ENCODE measurements at regions not wholly inside any gene's neighbourhood (a gene's known extent, or its start where the extent isn't known, plus 50 kb on each side); places are given as distances from the start of the nearest gene placed in this dataset.
"Not testable (repeated sequence)": the region's sequence is repeated elsewhere in the genome, so short reads cannot be mapped to it uniquely, and the experiment has no call there.

- no peaks in the 10 kb centered on the region for H3K36me3 ChIP-seq (replicated peaks; ENCODE audit: low read depth, low read length)
- no peak for TF ChIP-seq EZH2phosphoT487 (IDR thresholded peaks at IDR 0.05; ENCODE audit: low read depth)
- no peak for TF ChIP-seq CTCF (IDR thresholded peaks at IDR 0.05; ENCODE audit: low read depth, low read length)
- no peak overlapping the region for H3K4me2 ChIP-seq (ENCODE audit: low read length)
- H3K9me3 ChIP-seq (ENCODE audit: insufficient read depth, low read length), result no peaks in the 10 kb centered on the region
- no peak overlapping the region for H2AFZ ChIP-seq (ENCODE audit: low read depth, low read length)
- H3K27ac ChIP-seq (ENCODE audit: low read length), result no peak overlapping the region
- H3K4me3 ChIP-seq (ENCODE audit: low read length), result no peak overlapping the region
- H3K9ac ChIP-seq (ENCODE audit: low read length), result no peak overlapping the region
- no peaks in the 10 kb centered on the region for H3K79me2 ChIP-seq (ENCODE audit: low read length)
- no peaks in the 10 kb centered on the region for H3K4me1 ChIP-seq (ENCODE audit: low read length)
- no peaks in the 10 kb centered on the region for H3K27me3 ChIP-seq (ENCODE audit: low read depth, low read length)
- no peaks in the 10 kb centered on the region for H4K20me1 ChIP-seq (ENCODE audit: insufficient read depth, low read length)
Observed at GRCh38 chr5:28945859-28946258, 1907.5 kb upstream of the CDH9 start.

- H4K20me1 ChIP-seq (ENCODE audit: insufficient read depth, low read length); H3K27me3 ChIP-seq (ENCODE audit: low read depth, low read length); H3K27ac ChIP-seq (ENCODE audit: low read length); H3K4me1 ChIP-seq (ENCODE audit: low read length); H2AFZ ChIP-seq (ENCODE audit: low read depth, low read length); H3K9ac ChIP-seq (ENCODE audit: low read length); H3K36me3 ChIP-seq (replicated peaks; ENCODE audit: low read depth, low read length); H3K79me2 ChIP-seq (ENCODE audit: low read length); H3K4me2 ChIP-seq (ENCODE audit: low read length); H3K9me3 ChIP-seq (ENCODE audit: insufficient read depth, low read length); H3K4me3 ChIP-seq (ENCODE audit: low read length): not testable (repeated sequence)
Observed at GRCh38 chr5:28929366-28929765, 1891.0 kb upstream of the CDH9 start.

GRCh38 chr5:28928327-28928790 lies 1890.0 kb upstream of the CDH9 start:
- H3K9me3 ChIP-seq (ENCODE audit: insufficient read depth, low read length); H3K9ac ChIP-seq (ENCODE audit: low read length); H3K4me3 ChIP-seq (ENCODE audit: low read length); H3K79me2 ChIP-seq (ENCODE audit: low read length); H3K4me2 ChIP-seq (ENCODE audit: low read length); H2AFZ ChIP-seq (ENCODE audit: low read depth, low read length); H3K4me1 ChIP-seq (ENCODE audit: low read length); H3K36me3 ChIP-seq (replicated peaks; ENCODE audit: low read depth, low read length); H4K20me1 ChIP-seq (ENCODE audit: insufficient read depth, low read length); H3K27ac ChIP-seq (ENCODE audit: low read length); H3K27me3 ChIP-seq (ENCODE audit: low read depth, low read length): not testable (repeated sequence)

- H3K9me3 ChIP-seq (ENCODE audit: insufficient read depth, low read length), result no peaks in the 10 kb centered on the region
- no peak overlapping the region for H2AFZ ChIP-seq (ENCODE audit: low read depth, low read length)
- no peaks in the 10 kb centered on the region for H3K36me3 ChIP-seq (replicated peaks; ENCODE audit: low read depth, low read length)
- no peak overlapping the region for H3K27ac ChIP-seq (ENCODE audit: low read length)
- no peaks in the 10 kb centered on the region for H3K4me1 ChIP-seq (ENCODE audit: low read length)
- no peaks in the 10 kb centered on the region for H3K79me2 ChIP-seq (ENCODE audit: low read length)
- no peak overlapping the region for H3K9ac ChIP-seq (ENCODE audit: low read length)
- H3K4me3 ChIP-seq (ENCODE audit: low read length), result no peak overlapping the region
- H3K4me2 ChIP-seq (ENCODE audit: low read length), result no peak overlapping the region
- H3K27me3 ChIP-seq (ENCODE audit: low read depth, low read length), result no peaks in the 10 kb centered on the region
- no peaks in the 10 kb centered on the region for H4K20me1 ChIP-seq (ENCODE audit: insufficient read depth, low read length)
- TF ChIP-seq CTCF (IDR thresholded peaks at IDR 0.05; ENCODE audit: low read depth, low read length) (no peak), EZH2phosphoT487 (IDR thresholded peaks at IDR 0.05; ENCODE audit: low read depth) (no peak)
Observed at GRCh38 chr5:28927559-28928326, 1889.4 kb upstream of the CDH9 start.

- H3K36me3 ChIP-seq (replicated peaks; ENCODE audit: low read depth, low read length), result no peaks in the 10 kb centered on the region
- H3K27ac ChIP-seq (ENCODE audit: low read length), result no peak overlapping the region
- no peaks in the 10 kb centered on the region for H3K4me1 ChIP-seq (ENCODE audit: low read length)
- no peak overlapping the region for H3K4me2 ChIP-seq (ENCODE audit: low read length)
- no peak overlapping the region for H2AFZ ChIP-seq (ENCODE audit: low read depth, low read length)
- H3K9me3 ChIP-seq (ENCODE audit: insufficient read depth, low read length), result no peaks in the 10 kb centered on the region
- H4K20me1 ChIP-seq (ENCODE audit: insufficient read depth, low read length), result no peaks in the 10 kb centered on the region
- no peak overlapping the region for H3K4me3 ChIP-seq (ENCODE audit: low read length)
- no peak overlapping the region for H3K9ac ChIP-seq (ENCODE audit: low read length)
- no peak for TF ChIP-seq CTCF (IDR thresholded peaks at IDR 0.05; ENCODE audit: low read depth, low read length)
- no peak for TF ChIP-seq EZH2phosphoT487 (IDR thresholded peaks at IDR 0.05; ENCODE audit: low read depth)
- H3K79me2 ChIP-seq (ENCODE audit: low read length), result no peaks in the 10 kb centered on the region
- no peaks in the 10 kb centered on the region for H3K27me3 ChIP-seq (ENCODE audit: low read depth, low read length)
Observed at GRCh38 chr5:28926422-28926821, 1888.0 kb upstream of the CDH9 start.

Measured in OCI-LY3 (cell line).